Cardiac muscle cell (in vitro differentiated cells and primary cell): ENCODE measurements at regions not wholly inside any gene's neighbourhood (a gene's known extent, or its start where the extent isn't known, plus 50 kb on each side); places are given as distances from the start of the nearest gene placed in this dataset.

ENCODE experiments used
- DNase-seq, 2 donors: peaks; one replicate each; pipeline versions ENCODE4 v3.0.0 to v3.0.0-alpha.2; 2010 to 2017; ENCODE audit warnings: low read depth in 1 of 2, low spot score in 1 of 2
- H3K27ac ChIP-seq: fragments of 200-600 bp; sonication (generic); 2 replicates; pipeline ENCODE4 v1.5.1; 2016
- H3K27me3 ChIP-seq: fragments of 200-600 bp; sonication (generic); 2 replicates; pipeline ENCODE4 v1.6.0; 2016; ENCODE audit warnings: control low read depth
- H3K36me3 ChIP-seq: fragments of 200-600 bp; sonication (generic); 2 replicates; pipeline ENCODE4 v1.5.1; 2016; ENCODE audit warnings: control low read depth
- H3K4me1 ChIP-seq: fragments of 200-600 bp; sonication (generic); 2 replicates; pipeline ENCODE4 v1.8.1; 2017; ENCODE audit warnings: low read depth, mild to moderate bottlenecking, mixed run types
- H3K4me3 ChIP-seq: fragments of 200-600 bp; sonication (generic); 2 replicates; pipeline ENCODE4 v1.5.1; 2016; ENCODE audit warnings: mild to moderate bottlenecking
- H3K9me3 ChIP-seq: fragments of 200-600 bp; sonication (generic); 2 replicates; pipeline ENCODE4 v1.5.1; 2017; ENCODE audit warnings: low read depth, mild to moderate bottlenecking, control low read depth
- TF ChIP-seq, protein P1 (sequence below): IDR thresholded peaks from 2 replicates; pipeline ENCODE4 v1.5.1; 2012; ENCODE audit warnings: low read depth, mild to moderate bottlenecking, low read length

DNA sequence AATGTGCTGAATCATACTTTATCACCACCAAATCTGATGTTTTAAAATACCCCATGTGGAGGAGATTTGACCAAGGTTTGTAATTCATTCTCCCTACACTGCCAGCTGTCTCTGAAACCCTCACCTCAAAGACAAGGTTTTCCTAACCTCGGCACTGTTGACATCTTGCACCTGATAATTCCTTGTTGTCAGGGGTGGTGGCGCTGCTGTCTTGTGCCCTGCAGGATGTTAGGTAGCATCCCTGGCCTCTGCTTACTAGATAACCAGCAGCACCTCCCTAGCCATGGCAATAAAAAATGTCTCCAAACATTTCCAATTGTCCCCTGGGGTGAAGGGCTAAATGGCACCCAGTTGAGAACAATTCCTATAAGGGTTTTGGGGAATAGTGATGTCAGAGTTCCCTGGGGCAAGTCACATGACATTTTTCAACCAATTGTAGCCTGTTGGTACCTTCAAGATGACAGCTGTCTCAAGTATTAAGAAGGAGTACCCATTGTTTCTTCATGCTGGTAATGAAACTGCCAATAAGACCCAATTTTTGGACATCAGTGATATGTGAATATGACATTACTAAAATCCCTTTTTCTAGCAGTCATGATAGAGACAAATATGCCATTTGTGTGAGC is 160.6 kb upstream of the PLCXD3 start:
- Histone ChIP-seq H3K4me1 (no peaks in the 10 kb centered on the region), H3K4me3 (no peak overlapping the region), H3K27ac (no peak overlapping the region), H3K36me3 (no peaks in the 10 kb centered on the region), H3K9me3 (no peaks in the 10 kb centered on the region), H3K27me3 (no peaks in the 10 kb centered on the region)
- no peak for DNase-seq
- TF ChIP-seq, protein P1, sequence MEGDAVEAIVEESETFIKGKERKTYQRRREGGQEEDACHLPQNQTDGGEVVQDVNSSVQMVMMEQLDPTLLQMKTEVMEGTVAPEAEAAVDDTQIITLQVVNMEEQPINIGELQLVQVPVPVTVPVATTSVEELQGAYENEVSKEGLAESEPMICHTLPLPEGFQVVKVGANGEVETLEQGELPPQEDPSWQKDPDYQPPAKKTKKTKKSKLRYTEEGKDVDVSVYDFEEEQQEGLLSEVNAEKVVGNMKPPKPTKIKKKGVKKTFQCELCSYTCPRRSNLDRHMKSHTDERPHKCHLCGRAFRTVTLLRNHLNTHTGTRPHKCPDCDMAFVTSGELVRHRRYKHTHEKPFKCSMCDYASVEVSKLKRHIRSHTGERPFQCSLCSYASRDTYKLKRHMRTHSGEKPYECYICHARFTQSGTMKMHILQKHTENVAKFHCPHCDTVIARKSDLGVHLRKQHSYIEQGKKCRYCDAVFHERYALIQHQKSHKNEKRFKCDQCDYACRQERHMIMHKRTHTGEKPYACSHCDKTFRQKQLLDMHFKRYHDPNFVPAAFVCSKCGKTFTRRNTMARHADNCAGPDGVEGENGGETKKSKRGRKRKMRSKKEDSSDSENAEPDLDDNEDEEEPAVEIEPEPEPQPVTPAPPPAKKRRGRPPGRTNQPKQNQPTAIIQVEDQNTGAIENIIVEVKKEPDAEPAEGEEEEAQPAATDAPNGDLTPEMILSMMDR, result no peak

DNA sequence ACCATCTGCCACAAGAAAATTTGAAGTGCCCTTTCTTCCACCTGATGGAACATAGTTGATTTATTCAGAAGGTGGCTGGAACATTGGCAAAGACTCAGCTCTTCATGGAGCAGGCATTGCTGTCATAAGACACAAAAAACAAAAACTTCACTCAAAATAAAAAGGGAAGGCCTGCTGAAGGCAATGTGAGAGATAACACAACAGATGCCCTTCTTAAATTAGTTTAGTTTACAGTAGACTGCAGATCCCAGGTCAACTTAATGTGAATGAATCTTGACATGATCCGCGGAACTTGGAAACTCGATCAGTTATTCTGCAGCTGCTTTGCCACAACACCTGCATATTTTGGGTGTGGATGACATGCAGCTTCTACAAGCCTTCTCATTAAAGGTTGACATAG is 159.8 kb upstream of the PLCXD3 start:
- Histone ChIP-seq H3K9me3 (no peaks in the 10 kb centered on the region), H3K27me3 (no peaks in the 10 kb centered on the region), H3K27ac (no peak overlapping the region), H3K36me3 (no peaks in the 10 kb centered on the region), H3K4me1 (no peaks in the 10 kb centered on the region), H3K4me3 (no peak overlapping the region)
- TF ChIP-seq, protein P1, result no peak
- DNase-seq, result no peak

DNA sequence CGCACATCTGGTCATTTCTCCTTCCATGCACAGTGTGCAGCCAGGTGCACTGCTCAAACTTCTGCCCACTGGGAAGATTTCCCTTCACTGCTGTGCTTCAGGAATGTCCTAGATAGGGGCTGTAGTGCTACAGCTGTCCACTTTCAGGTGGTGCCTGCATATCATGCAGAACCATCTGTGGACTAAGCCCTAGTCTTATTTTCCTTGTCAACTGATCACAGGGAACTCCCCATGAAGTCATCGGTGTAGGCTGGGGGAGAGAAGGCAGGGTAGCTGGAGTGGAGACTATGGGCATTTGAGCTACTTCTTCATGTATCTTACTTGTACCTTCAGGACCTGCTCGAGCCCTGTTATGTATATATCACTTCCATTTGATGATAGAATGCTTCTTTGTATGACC is 150.9 kb upstream of the PLCXD3 start:
- DNase-seq, result no peak
- Histone ChIP-seq H3K27ac (no peak overlapping the region), H3K27me3 (no peaks in the 10 kb centered on the region), H3K9me3 (no peaks in the 10 kb centered on the region), H3K36me3 (no peaks in the 10 kb centered on the region), H3K4me1 (no peaks in the 10 kb centered on the region), H3K4me3 (no peak overlapping the region)
- TF ChIP-seq, protein P1, result no peak

DNA sequence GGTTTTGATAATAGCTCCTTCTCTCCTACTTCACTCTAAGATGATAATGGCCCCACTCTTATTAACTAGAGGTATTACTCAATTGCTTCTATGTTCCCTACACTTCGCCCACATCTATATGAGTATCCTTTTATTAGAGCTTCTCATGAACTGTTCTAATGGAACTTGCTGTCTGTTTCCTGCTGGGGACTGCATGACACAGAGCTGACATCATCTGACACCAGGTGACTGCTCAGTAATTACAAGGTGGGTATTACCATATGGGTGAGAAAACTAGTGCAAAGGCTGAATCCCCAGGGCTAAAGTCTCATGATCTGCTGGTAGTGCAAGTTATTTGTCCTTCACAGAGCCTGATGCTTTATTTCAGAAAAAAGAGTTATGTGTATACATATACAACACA is 146.2 kb upstream of the PLCXD3 start:
- H3K27ac ChIP-seq, result no peak overlapping the region
- H3K4me3 ChIP-seq, result no peak overlapping the region
- no peaks in the 10 kb centered on the region for H3K36me3 ChIP-seq
- no peak for DNase-seq
- TF ChIP-seq, protein P1, result no peak
- no peaks in the 10 kb centered on the region for H3K9me3 ChIP-seq
- no peaks in the 10 kb centered on the region for H3K27me3 ChIP-seq
- H3K4me1 ChIP-seq, result no peaks in the 10 kb centered on the region

DNA sequence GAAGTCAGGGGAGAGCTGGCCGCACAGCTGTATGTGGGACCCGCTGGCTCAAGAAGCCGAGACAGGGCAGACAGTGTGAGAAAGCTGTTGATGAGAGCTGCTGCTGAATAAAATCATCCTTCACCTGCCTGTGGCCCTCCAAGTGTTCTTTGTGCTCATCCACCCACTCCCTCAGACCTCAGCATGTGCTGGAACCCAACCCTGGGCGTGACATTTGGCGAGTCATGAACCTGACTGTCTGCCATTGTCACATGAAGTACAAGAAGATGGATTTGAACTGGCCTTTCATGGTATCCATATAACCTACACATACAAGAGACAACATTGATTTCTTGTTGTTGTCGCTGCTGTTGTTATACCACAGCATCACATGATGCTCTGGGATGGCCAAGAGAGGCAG is 139.7 kb upstream of the PLCXD3 start:
- no peaks in the 10 kb centered on the region for H3K4me1 ChIP-seq
- H3K27me3 ChIP-seq, result no peaks in the 10 kb centered on the region
- H3K27ac ChIP-seq, result no peak overlapping the region
- no peak for DNase-seq
- H3K4me3 ChIP-seq, result no peak overlapping the region
- H3K9me3 ChIP-seq, result no peaks in the 10 kb centered on the region
- no peaks in the 10 kb centered on the region for H3K36me3 ChIP-seq
- TF ChIP-seq, protein P1, result no peak
